ENCODE measurements at regions not wholly inside any gene's neighbourhood (a gene's known extent, or its start where the extent isn't known, plus 50 kb on each side); places are given as distances from the start of the nearest gene placed in this dataset.

DNA sequence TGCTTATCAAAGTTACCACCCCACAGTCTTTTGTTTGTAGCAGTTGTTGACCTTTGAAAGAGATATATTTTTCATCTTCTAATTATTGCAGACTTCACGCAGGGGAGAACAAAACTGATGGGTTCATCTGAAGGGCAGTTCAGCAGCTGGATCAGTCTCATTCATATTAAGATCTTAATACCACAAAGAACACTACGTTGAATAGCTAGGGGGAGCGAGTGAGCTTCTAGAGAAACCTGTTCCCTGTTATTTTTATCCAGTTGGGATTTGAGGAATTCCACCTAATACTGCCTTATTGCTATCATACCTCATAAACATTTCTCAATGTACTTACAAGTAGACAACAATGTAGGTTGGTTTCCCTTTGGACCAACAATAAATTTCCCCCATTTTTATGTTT lies 306.1 kb upstream of the KIF2B start:
- no peaks in the 10 kb centered on the region for H3K4me1 ChIP-seq (ENCODE audit: low read depth, poor library complexity, severe bottlenecking)
- no peaks in the 10 kb centered on the region for H3K27me3 ChIP-seq (ENCODE audit: insufficient read depth, low read depth)
- H4K20me1 ChIP-seq (ENCODE audit: insufficient read depth): no peaks in the 10 kb centered on the region
- H2AFZ ChIP-seq (ENCODE audit: low read depth): no peak overlapping the region
- H3K79me2 ChIP-seq (ENCODE audit: insufficient read depth, low read depth): no peaks in the 10 kb centered on the region
- H3K4me2 ChIP-seq: no peak overlapping the region
- TF ChIP-seq, protein P1, sequence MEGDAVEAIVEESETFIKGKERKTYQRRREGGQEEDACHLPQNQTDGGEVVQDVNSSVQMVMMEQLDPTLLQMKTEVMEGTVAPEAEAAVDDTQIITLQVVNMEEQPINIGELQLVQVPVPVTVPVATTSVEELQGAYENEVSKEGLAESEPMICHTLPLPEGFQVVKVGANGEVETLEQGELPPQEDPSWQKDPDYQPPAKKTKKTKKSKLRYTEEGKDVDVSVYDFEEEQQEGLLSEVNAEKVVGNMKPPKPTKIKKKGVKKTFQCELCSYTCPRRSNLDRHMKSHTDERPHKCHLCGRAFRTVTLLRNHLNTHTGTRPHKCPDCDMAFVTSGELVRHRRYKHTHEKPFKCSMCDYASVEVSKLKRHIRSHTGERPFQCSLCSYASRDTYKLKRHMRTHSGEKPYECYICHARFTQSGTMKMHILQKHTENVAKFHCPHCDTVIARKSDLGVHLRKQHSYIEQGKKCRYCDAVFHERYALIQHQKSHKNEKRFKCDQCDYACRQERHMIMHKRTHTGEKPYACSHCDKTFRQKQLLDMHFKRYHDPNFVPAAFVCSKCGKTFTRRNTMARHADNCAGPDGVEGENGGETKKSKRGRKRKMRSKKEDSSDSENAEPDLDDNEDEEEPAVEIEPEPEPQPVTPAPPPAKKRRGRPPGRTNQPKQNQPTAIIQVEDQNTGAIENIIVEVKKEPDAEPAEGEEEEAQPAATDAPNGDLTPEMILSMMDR (conservative IDR thresholded peaks at IDR 0.05; ENCODE audit: low read depth, low read length): no peak
- H3K27ac ChIP-seq: no peak overlapping the region
- no peaks in the 10 kb centered on the region for H3K36me3 ChIP-seq (ENCODE audit: insufficient read depth)
- H3K9ac ChIP-seq: no peak overlapping the region
- no peak overlapping the region for H3K4me3 ChIP-seq (IDR thresholded peaks at IDR 0.05; ENCODE audit: insufficient read depth, low read depth, low read length)

DNA sequence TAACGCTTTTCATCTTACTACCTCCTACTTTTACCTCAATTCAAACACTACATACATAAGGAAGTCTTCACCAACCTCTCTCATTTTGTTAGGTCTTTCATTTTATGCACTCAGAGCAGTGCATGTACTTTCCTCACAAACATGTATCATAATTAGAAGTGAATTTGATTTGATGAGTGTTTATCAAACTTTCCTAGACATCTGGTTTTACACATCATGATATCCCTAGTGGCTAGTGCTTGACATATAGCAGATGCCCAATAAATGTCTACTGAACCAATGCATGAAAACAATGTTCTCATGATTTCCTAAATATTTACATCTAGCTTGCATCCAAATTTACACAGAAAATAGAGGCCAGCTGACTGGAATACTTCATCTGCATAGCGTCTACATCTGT lies 323.4 kb upstream of the KIF2B start:
- Histone ChIP-seq H4K20me1 (ENCODE audit: insufficient read depth) (no peaks in the 10 kb centered on the region), H3K4me3 (IDR thresholded peaks at IDR 0.05; ENCODE audit: insufficient read depth, low read depth, low read length) (no peak overlapping the region), H3K27ac (no peak overlapping the region), H3K4me2 (no peak overlapping the region), H3K27me3 (ENCODE audit: insufficient read depth, low read depth) (no peaks in the 10 kb centered on the region), H3K4me1 (ENCODE audit: low read depth, poor library complexity, severe bottlenecking) (no peaks in the 10 kb centered on the region), H2AFZ (ENCODE audit: low read depth) (no peak overlapping the region), H3K79me2 (ENCODE audit: insufficient read depth, low read depth) (no peaks in the 10 kb centered on the region), H3K9ac (no peak overlapping the region), H3K36me3 (ENCODE audit: insufficient read depth) (no peaks in the 10 kb centered on the region)
- TF ChIP-seq, protein P1 (conservative IDR thresholded peaks at IDR 0.05; ENCODE audit: low read depth, low read length): no peak

DNA sequence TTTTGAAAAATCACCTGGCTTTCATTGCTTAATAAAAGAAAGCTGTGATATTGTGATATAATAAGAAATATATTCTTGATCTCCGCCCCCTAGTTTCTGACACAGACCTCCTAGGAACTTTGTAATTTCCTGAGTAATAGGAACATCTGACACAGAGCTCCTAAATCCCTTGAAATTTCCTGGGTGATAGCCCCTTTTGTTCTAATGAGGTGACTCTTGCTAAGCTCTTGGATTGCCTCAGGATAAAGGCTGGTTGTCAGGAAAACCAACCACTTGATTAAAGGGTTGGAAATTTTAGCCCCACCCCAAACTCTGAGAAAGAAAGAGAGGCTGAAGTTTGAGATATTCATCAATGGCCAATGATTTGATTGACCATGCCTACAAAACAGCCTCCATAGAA lies 326.4 kb upstream of the KIF2B start:
- TF ChIP-seq, protein P1 (conservative IDR thresholded peaks at IDR 0.05; ENCODE audit: low read depth, low read length): no peak
- no peaks in the 10 kb centered on the region for H3K27me3 ChIP-seq (ENCODE audit: insufficient read depth, low read depth)
- no peak overlapping the region for H3K9ac ChIP-seq
- no peak overlapping the region for H2AFZ ChIP-seq (ENCODE audit: low read depth)
- H3K4me3 ChIP-seq (IDR thresholded peaks at IDR 0.05; ENCODE audit: insufficient read depth, low read depth, low read length): no peak overlapping the region
- no peak overlapping the region for H3K27ac ChIP-seq
- H3K36me3 ChIP-seq (ENCODE audit: insufficient read depth): no peaks in the 10 kb centered on the region
- H3K4me1 ChIP-seq (ENCODE audit: low read depth, poor library complexity, severe bottlenecking): no peaks in the 10 kb centered on the region
- no peak overlapping the region for H3K4me2 ChIP-seq
- no peaks in the 10 kb centered on the region for H3K79me2 ChIP-seq (ENCODE audit: insufficient read depth, low read depth)
- H4K20me1 ChIP-seq (ENCODE audit: insufficient read depth): no peaks in the 10 kb centered on the region

DNA sequence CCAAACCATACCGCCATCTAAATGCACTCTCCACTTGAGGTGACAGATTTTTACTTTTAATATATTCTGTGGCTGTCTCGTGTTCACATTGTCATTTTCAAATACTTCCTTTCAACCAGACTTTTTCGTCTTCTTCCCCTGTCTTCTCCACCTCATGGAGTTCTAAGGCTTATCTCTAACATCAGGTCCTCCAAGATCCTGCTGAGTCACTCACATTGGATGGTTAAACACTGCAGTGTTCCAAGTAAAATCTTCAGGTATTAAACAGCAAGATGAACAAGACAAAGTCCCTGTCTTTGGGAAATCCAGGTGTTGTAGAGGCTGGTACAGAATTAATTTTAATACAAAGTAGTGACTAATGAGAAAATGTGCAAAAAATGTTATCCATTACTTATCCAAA lies 330.2 kb upstream of the KIF2B start:
- Histone ChIP-seq H3K4me2 (no peak overlapping the region), H4K20me1 (ENCODE audit: insufficient read depth) (no peaks in the 10 kb centered on the region), H2AFZ (ENCODE audit: low read depth) (no peak overlapping the region), H3K36me3 (ENCODE audit: insufficient read depth) (no peaks in the 10 kb centered on the region), H3K4me3 (IDR thresholded peaks at IDR 0.05; ENCODE audit: insufficient read depth, low read depth, low read length) (no peak overlapping the region), H3K27ac (no peak overlapping the region), H3K27me3 (ENCODE audit: insufficient read depth, low read depth) (no peaks in the 10 kb centered on the region), H3K9ac (no peak overlapping the region), H3K4me1 (ENCODE audit: low read depth, poor library complexity, severe bottlenecking) (no peaks in the 10 kb centered on the region), H3K79me2 (ENCODE audit: insufficient read depth, low read depth) (no peaks in the 10 kb centered on the region)
- TF ChIP-seq, protein P1 (conservative IDR thresholded peaks at IDR 0.05; ENCODE audit: low read depth, low read length): no peak
